Caco-2 (cell line): ENCODE measurements at regions not wholly inside any gene's neighbourhood (a gene's known extent, or its start where the extent isn't known, plus 50 kb on each side); places are given as distances from the start of the nearest gene placed in this dataset.

Experiments
- BruUV-seq: library from RNA; stranded (reverse); fragments of 400-500 nt; replicated peaks from 2 replicates; lab custom pipeline; 2021; lab: Mats Ljungman, UMichigan
- CTCF ChIA-PET: fragments of 300-600 bp; sonication (Branson Sonifier 250); formaldehyde crosslinking; loops from one replicate; lab custom pipeline; 2022; ENCODE audit warnings: antibody characterized with exemption; lab: Charles Lee
- POLR2A ChIA-PET: fragments of 300-600 bp; sonication (Branson Sonifier 250); formaldehyde crosslinking; loops from one replicate; lab custom pipeline; 2022; ENCODE audit warnings: antibody characterized with exemption; lab: Charles Lee
- DNase-seq, 2 experiments: peaks; one replicate each; pipeline versions ENCODE4 v3.0.0 to v3.0.0-alpha.2; 2020 to 2022
- H3K27me3 ChIP-seq: replicated peaks from 2 replicates; pipeline ENCODE4 v1.6.0; 2011; ENCODE audit warnings: low read length; ENCODE audit not compliant: control insufficient read depth, insufficient read depth
- H3K36me3 ChIP-seq: 2 replicates; pipeline ENCODE4 v1.5.1; 2011; ENCODE audit warnings: low read length; ENCODE audit not compliant: control insufficient read depth, insufficient read depth
- H3K4me1 ChIP-seq: fragments of 250-450 bp; sonication (Bioruptor Pico); 2 replicates; pipeline ENCODE4 v1.5.1; 2020; ENCODE audit warnings: mild to moderate bottlenecking
- H3K4me3 ChIP-seq: 2 replicates; pipeline ENCODE4 v1.5.1; 2011; ENCODE audit warnings: low read depth, mild to moderate bottlenecking, control low read depth, low read length
- H3K9me3 ChIP-seq: fragments of 250-450 bp; sonication (Bioruptor Pico); 2 replicates; pipeline ENCODE4 v1.5.1; 2020; ENCODE audit warnings: mild to moderate bottlenecking, moderate library complexity
- H3K27ac Mint-ChIP-seq: one replicate; pipeline ENCODE4 v1.8.0; 2022; ENCODE audit warnings: mixed read lengths; ENCODE audit not compliant: unreplicated experiment
- H3K27me3 Mint-ChIP-seq: one replicate; pipeline ENCODE4 v1.8.0; 2022; ENCODE audit warnings: mixed read lengths; ENCODE audit not compliant: insufficient read depth, unreplicated experiment
- H3K36me3 Mint-ChIP-seq: one replicate; pipeline ENCODE4 v1.8.0; 2022; ENCODE audit warnings: mild to moderate bottlenecking, mixed read lengths; ENCODE audit not compliant: insufficient read depth, unreplicated experiment
- H3K4me1 Mint-ChIP-seq: one replicate; pipeline ENCODE4 v1.8.0; 2022; ENCODE audit warnings: low read depth, mixed read lengths; ENCODE audit not compliant: unreplicated experiment
- H3K4me3 Mint-ChIP-seq: one replicate; pipeline ENCODE4 v1.8.0; 2022; ENCODE audit warnings: mild to moderate bottlenecking, moderate library complexity, mixed read lengths; ENCODE audit not compliant: unreplicated experiment
- H3K9me3 Mint-ChIP-seq: one replicate; pipeline ENCODE4 v1.8.0; 2022; ENCODE audit warnings: mixed read lengths; ENCODE audit not compliant: unreplicated experiment
- intact Hi-C: fragments of 100-400 bp; cut with micrococcal nuclease; formaldehyde crosslinking; loops from one replicate; pipeline ENCODE4 v1.10.0; 2022; ENCODE audit not compliant: unreplicated experiment
- TF ChIP-seq, protein P1 (sequence below), 2 experiments: fragments of 200-600 bp in 1 of 2; IDR thresholded peaks; 1 replicate in 1 of 2; 2 replicates in 1 of 2; pipeline versions ENCODE4 v1.5.1 to v1.8.0; 2011 to 2022; ENCODE audit warnings: antibody characterized with exemption in 1 of 2, control low read depth in 1 of 2, inconsistent platforms in 1 of 2, low read depth in 1 of 2, low read length in 1 of 2, mild to moderate bottlenecking in 1 of 2, moderate library complexity in 1 of 2; ENCODE audit not compliant: insufficient read depth in 1 of 2, severe bottlenecking in 1 of 2, unreplicated experiment in 1 of 2

DNA sequence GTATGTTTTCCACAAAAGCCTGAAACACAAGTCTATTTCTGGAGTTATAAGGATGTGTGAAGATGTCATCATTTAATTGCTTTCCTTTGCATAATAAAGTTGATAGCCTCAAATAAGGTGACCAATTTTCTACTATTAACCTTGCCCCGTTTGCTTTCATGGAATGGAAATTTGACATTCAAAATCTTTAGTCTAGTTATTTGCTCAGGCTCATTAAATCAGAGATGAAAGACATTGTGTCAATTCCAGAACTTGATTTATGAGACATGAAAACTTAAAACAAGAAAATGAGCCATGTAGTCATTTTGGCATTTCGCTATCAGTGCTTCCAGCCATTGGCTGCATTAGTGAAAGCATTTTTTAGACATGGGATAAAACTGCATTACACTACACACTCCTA, 91.5 kb upstream of the ZSWIM2 start:
- CTCF ChIA-PET: no interaction called here
- no peaks in the 10 kb centered on the region for H3K9me3 Mint-ChIP-seq
- intact Hi-C loops: no loop called here

DNA sequence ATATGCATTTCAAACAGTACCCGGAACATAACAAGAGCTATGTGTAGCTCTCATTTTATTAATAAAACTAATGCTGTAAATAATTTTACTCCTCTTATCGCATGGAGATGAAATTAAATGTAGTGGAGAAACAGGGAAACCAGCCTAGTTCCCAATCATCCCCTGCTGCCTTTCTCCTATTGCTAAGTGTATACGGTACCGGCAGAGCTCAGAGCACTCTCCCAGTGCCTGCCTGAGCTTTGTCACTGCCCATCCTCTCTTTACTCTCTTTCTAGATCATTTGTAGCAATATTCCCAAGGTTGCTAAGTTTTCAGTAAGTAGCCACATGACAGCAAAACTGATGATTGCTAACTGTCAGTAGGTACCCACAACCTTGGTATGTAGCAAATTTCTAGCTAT, 85.5 kb upstream of the ZSWIM2 start:
- no peaks in the 10 kb centered on the region for H3K27me3 Mint-ChIP-seq

More for the DNA sequence above, 91.5 kb upstream of the ZSWIM2 start:
- Mint-ChIP-seq H3K27me3 (no peaks in the 10 kb centered on the region), H3K27ac (no peak overlapping the region), H3K36me3 (no peaks in the 10 kb centered on the region), H3K4me3 (no peak overlapping the region), H3K4me1 (peaks cover 11% of the 10 kb centered on the region)
- no TSS peak for BruUV-seq
- DNase-seq: no peak
- Histone ChIP-seq H3K36me3 (no peaks in the 10 kb centered on the region), H3K9me3 (no peaks in the 10 kb centered on the region), H3K4me3 (no peak overlapping the region), H3K4me1 (no peaks in the 10 kb centered on the region), H3K27me3 (no peaks in the 10 kb centered on the region)
- TF ChIP-seq, protein P1, sequence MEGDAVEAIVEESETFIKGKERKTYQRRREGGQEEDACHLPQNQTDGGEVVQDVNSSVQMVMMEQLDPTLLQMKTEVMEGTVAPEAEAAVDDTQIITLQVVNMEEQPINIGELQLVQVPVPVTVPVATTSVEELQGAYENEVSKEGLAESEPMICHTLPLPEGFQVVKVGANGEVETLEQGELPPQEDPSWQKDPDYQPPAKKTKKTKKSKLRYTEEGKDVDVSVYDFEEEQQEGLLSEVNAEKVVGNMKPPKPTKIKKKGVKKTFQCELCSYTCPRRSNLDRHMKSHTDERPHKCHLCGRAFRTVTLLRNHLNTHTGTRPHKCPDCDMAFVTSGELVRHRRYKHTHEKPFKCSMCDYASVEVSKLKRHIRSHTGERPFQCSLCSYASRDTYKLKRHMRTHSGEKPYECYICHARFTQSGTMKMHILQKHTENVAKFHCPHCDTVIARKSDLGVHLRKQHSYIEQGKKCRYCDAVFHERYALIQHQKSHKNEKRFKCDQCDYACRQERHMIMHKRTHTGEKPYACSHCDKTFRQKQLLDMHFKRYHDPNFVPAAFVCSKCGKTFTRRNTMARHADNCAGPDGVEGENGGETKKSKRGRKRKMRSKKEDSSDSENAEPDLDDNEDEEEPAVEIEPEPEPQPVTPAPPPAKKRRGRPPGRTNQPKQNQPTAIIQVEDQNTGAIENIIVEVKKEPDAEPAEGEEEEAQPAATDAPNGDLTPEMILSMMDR (IDR thresholded peaks at IDR 0.05; ENCODE audit: insufficient read depth in 1 of 2, low read depth in 1 of 2, low read length in 1 of 2, severe bottlenecking in 1 of 2, unreplicated experiment in 1 of 2): no peak
- POLR2A ChIA-PET: no interaction called here

DNA sequence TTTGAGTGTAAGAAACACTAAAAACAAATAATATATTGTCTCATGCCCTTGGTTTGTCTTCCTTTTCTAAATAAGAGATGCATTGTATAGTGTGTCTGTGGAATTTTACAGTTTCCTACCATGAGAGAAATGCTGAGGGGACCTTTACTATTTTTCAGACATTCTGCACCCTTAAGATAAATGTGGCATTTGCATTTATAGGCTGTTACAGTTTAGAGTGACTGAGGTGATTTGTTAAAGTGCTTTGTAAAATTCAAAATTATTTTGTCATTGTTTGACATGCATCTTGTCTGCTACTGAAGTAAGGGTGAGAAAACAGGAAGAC, 78.9 kb upstream of the ZSWIM2 start:
- intact Hi-C loops: no loop called here
- Histone ChIP-seq H3K27me3 (no peaks in the 10 kb centered on the region), H3K36me3 (no peaks in the 10 kb centered on the region), H3K9me3 (no peaks in the 10 kb centered on the region), H3K4me1 (no peaks in the 10 kb centered on the region), H3K4me3 (no peak overlapping the region)
- Mint-ChIP-seq H3K9me3 (no peaks in the 10 kb centered on the region), H3K4me3 (no peak overlapping the region), H3K4me1 (no peaks in the 10 kb centered on the region), H3K27me3 (no peaks in the 10 kb centered on the region), H3K36me3 (no peaks in the 10 kb centered on the region), H3K27ac (no peak overlapping the region)
- ChIA-PET CTCF (no interaction called here), POLR2A (no interaction called here)
- no TSS peak for BruUV-seq
- TF ChIP-seq, protein P1 (IDR thresholded peaks at IDR 0.05; ENCODE audit: insufficient read depth in 1 of 2, low read depth in 1 of 2, low read length in 1 of 2, severe bottlenecking in 1 of 2, unreplicated experiment in 1 of 2): no peak
- no peak for DNase-seq

More for the DNA sequence above, 85.5 kb upstream of the ZSWIM2 start:
- CTCF ChIA-PET: no interaction called here
- intact Hi-C loops: no loop called here
- POLR2A ChIA-PET: no interaction called here
- no peaks in the 10 kb centered on the region for H3K36me3 ChIP-seq
- no peaks in the 10 kb centered on the region for H3K9me3 ChIP-seq
- BruUV-seq: no TSS peak
- TF ChIP-seq, protein P1 (IDR thresholded peaks at IDR 0.05; ENCODE audit: insufficient read depth in 1 of 2, low read depth in 1 of 2, low read length in 1 of 2, severe bottlenecking in 1 of 2, unreplicated experiment in 1 of 2): no peak
- no peaks in the 10 kb centered on the region for H3K27me3 ChIP-seq
- Mint-ChIP-seq H3K36me3 (no peaks in the 10 kb centered on the region), H3K4me3 (no peak overlapping the region), H3K9me3 (no peaks in the 10 kb centered on the region), H3K4me1 (peaks cover 11% of the 10 kb centered on the region), H3K27ac (no peak overlapping the region)
- H3K4me1 ChIP-seq: no peaks in the 10 kb centered on the region
- no peak for DNase-seq
- H3K4me3 ChIP-seq: no peak overlapping the region
